ENCODE measurements at regions not wholly inside any gene's neighbourhood (a gene's known extent, or its start where the extent isn't known, plus 50 kb on each side); places are given as distances from the start of the nearest gene placed in this dataset.

DNA sequence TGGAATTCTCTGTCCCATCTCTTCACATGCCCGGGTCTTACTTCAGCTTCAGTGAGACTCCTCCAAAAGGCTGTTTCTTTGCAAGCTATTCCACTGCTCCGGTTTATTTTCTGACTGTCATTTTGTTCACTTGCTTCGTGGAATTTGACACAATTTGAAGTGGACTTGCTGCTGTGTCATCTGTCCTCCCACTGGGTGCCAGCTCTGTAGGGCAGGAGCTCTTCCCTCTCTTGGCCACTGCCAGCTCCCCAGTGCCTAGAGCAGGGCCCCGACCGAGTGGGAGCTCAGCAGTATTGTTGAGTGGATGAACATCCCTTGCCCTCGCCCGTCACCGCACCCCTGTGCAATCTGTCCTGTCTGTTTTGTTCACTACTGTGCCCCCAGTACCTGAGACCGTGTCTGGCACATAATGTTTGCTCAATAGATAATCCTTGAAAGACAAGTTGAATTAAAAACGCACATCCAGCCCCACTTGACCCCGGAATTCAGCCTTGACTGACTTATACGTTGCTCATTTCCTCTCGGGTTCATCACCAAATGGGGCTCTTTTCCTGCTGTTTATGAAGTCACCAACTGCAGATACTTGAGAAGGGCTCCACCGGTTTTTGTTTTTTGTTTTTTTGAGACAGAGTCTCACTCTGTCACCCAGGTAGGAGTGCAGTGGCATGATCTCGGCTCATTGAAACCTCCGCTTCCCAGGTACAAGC is 170.3 kb upstream of the KCNG1 start:
- H3K36me3 ChIP-seq (ENCODE audit: control insufficient read depth, insufficient read depth, low read length), result no peaks in the 10 kb centered on the region
- H3K4me1 ChIP-seq (ENCODE audit: control insufficient read depth, insufficient read depth, low read length), result no peaks in the 10 kb centered on the region
- no peak overlapping the region for H3K9ac ChIP-seq (ENCODE audit: low read length)
- no peak overlapping the region for H3K4me3 ChIP-seq (ENCODE audit: low read length)
- H3K27me3 ChIP-seq (ENCODE audit: control insufficient read depth, insufficient read depth, low read length), result peaks cover 12% of the 10 kb centered on the region
- H3K9me3 ChIP-seq (ENCODE audit: control insufficient read depth, low read length), result no peaks in the 10 kb centered on the region

DNA sequence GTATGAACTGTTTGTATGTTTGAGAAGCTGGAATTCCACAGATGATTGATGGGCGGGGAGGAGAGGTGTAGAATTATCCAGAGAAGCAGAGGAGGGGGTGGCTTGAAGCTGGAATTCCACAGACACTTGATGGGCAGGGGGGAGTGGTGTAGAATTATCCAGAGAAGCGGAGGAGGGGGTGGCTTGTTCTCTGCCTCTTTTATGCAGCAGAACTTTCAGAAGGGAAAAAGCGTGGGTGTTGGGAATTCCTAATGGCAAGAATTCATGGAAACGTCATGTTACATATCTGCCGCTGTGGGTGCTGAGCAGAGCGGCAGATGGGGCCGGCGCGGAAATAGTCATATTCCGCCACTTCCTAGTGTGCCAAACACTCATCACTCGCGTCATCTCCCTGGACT is 167.9 kb upstream of the KCNG1 start:
- no peak overlapping the region for H3K4me3 ChIP-seq (ENCODE audit: low read length)
- H3K4me1 ChIP-seq (ENCODE audit: control insufficient read depth, insufficient read depth, low read length), result no peaks in the 10 kb centered on the region
- no peak overlapping the region for H3K9ac ChIP-seq (ENCODE audit: low read length)
- peaks cover 5% of the 10 kb centered on the region for H3K27me3 ChIP-seq (ENCODE audit: control insufficient read depth, insufficient read depth, low read length)
- no peaks in the 10 kb centered on the region for H3K36me3 ChIP-seq (ENCODE audit: control insufficient read depth, insufficient read depth, low read length)
- no peaks in the 10 kb centered on the region for H3K9me3 ChIP-seq (ENCODE audit: control insufficient read depth, low read length)

DNA sequence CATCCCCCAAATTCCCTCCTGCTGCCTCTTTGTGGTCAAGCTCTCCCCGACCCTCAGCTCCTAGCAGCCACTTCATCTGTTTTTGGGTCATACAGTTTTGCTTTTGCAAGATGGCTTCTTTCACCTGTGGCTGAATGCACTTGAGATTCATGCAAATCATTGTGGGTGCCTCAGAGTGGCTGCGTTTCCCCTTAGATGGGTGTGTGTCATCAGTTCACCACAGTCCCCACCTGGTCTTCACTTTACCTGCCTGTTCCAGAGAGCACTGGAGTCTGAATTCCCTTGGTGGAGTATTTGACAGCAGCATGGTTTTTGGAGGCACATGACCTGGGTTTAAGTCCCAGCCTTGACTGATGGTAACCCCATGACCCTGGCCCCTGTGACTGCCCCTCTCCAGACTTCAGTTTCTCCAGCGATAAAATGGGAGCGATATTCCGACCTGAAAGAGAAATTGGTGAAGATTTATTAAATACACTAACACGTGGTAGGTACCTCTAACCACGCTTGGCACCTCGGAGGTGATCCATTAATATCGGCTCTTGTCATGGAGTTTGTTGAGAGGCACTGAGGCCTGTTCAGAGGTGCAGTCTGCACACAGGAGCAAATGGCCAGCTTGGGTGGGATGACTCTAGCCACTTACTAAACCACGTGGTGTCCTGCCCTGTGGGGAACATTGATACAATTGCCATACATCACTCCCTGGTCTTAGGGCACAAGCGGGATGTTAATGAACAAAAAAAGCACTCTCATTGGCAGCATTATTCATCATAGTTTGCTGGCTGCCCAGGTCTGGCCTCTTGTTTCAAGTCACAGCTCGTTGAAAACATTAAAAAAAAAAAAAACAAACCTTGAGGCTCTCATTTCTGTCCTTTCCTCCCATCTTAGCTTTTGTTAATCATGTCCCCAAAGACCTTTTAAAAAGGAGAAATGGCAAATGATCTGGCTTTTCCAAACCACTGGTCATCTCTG is 167.2 kb upstream of the KCNG1 start:
- Histone ChIP-seq H3K4me1 (ENCODE audit: control insufficient read depth, insufficient read depth, low read length) (no peaks in the 10 kb centered on the region), H3K36me3 (ENCODE audit: control insufficient read depth, insufficient read depth, low read length) (no peaks in the 10 kb centered on the region), H3K27me3 (ENCODE audit: control insufficient read depth, insufficient read depth, low read length) (peaks cover 5% of the 10 kb centered on the region), H3K4me3 (ENCODE audit: low read length) (no peak overlapping the region), H3K9me3 (ENCODE audit: control insufficient read depth, low read length) (no peaks in the 10 kb centered on the region), H3K9ac (ENCODE audit: low read length) (no peak overlapping the region)

DNA sequence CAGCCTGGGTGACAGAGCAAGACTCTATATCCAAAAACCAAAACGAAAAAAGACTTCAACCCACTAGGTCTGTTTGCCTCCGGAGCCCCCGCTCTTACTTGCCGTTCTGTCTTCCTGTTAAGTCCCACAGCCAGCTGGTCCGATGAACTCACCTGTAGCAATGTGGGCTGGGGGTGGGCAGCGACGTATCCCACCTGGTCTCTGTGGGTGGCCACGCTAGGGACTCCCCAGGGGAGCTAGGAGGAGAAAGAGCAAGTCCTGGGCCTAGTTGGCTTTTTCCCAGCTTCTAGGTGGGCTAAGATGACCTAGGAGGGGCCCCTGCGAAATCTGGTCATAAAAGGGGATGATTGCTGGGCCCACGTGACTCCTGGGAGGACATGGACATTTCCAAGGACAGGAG is 166.0 kb upstream of the KCNG1 start:
- Histone ChIP-seq H3K4me3 (ENCODE audit: low read length) (no peak overlapping the region), H3K36me3 (ENCODE audit: control insufficient read depth, insufficient read depth, low read length) (no peaks in the 10 kb centered on the region), H3K9ac (ENCODE audit: low read length) (no peak overlapping the region), H3K27me3 (ENCODE audit: control insufficient read depth, insufficient read depth, low read length) (peaks cover 5% of the 10 kb centered on the region), H3K4me1 (ENCODE audit: control insufficient read depth, insufficient read depth, low read length) (no peaks in the 10 kb centered on the region), H3K9me3 (ENCODE audit: control insufficient read depth, low read length) (no peaks in the 10 kb centered on the region)

GRCh38 chr20:51187261-51187660 is 164.4 kb upstream of the KCNG1 start:
- H3K4me3 ChIP-seq (ENCODE audit: low read length), result no peak overlapping the region
- no peaks in the 10 kb centered on the region for H3K36me3 ChIP-seq (ENCODE audit: control insufficient read depth, insufficient read depth, low read length)
- peaks cover 5% of the 10 kb centered on the region for H3K27me3 ChIP-seq (ENCODE audit: control insufficient read depth, insufficient read depth, low read length)
- H3K9me3 ChIP-seq (ENCODE audit: control insufficient read depth, low read length), result no peaks in the 10 kb centered on the region
- H3K4me1 ChIP-seq (ENCODE audit: control insufficient read depth, insufficient read depth, low read length), result no peaks in the 10 kb centered on the region
- H3K9ac ChIP-seq (ENCODE audit: low read length), result no peak overlapping the region

- no peak overlapping the region for H3K9ac ChIP-seq (ENCODE audit: low read length)
- H3K9me3 ChIP-seq (ENCODE audit: control insufficient read depth, low read length), result no peaks in the 10 kb centered on the region
- H3K4me1 ChIP-seq (ENCODE audit: control insufficient read depth, insufficient read depth, low read length), result no peaks in the 10 kb centered on the region
- H3K27me3 ChIP-seq (ENCODE audit: control insufficient read depth, insufficient read depth, low read length), result peaks cover 5% of the 10 kb centered on the region
- H3K4me3 ChIP-seq (ENCODE audit: low read length), result no peak overlapping the region
- no peaks in the 10 kb centered on the region for H3K36me3 ChIP-seq (ENCODE audit: control insufficient read depth, insufficient read depth, low read length)
Measured at GRCh38 chr20:51185861-51186260, 163.0 kb upstream of the KCNG1 start.

GRCh38 chr20:51185277-51185676 is 162.4 kb upstream of the KCNG1 start:
- Histone ChIP-seq H3K9ac (ENCODE audit: low read length) (no peak overlapping the region), H3K4me3 (ENCODE audit: low read length) (no peak overlapping the region), H3K9me3 (ENCODE audit: control insufficient read depth, low read length) (no peaks in the 10 kb centered on the region), H3K4me1 (ENCODE audit: control insufficient read depth, insufficient read depth, low read length) (no peaks in the 10 kb centered on the region), H3K27me3 (ENCODE audit: control insufficient read depth, insufficient read depth, low read length) (peaks cover 5% of the 10 kb centered on the region), H3K36me3 (ENCODE audit: control insufficient read depth, insufficient read depth, low read length) (no peaks in the 10 kb centered on the region)

GRCh38 chr20:51184289-51184688 is 161.4 kb upstream of the KCNG1 start:
- H3K9me3 ChIP-seq (ENCODE audit: control insufficient read depth, low read length), result no peaks in the 10 kb centered on the region
- H3K4me3 ChIP-seq (ENCODE audit: low read length), result no peak overlapping the region
- H3K4me1 ChIP-seq (ENCODE audit: control insufficient read depth, insufficient read depth, low read length), result no peaks in the 10 kb centered on the region
- no peak overlapping the region for H3K9ac ChIP-seq (ENCODE audit: low read length)
- H3K27me3 ChIP-seq (ENCODE audit: control insufficient read depth, insufficient read depth, low read length), result peaks cover 5% of the 10 kb centered on the region
- H3K36me3 ChIP-seq (ENCODE audit: control insufficient read depth, insufficient read depth, low read length), result no peaks in the 10 kb centered on the region

- H3K4me3 ChIP-seq (ENCODE audit: low read length), result no peak overlapping the region
- H3K9ac ChIP-seq (ENCODE audit: low read length), result no peak overlapping the region
- no peaks in the 10 kb centered on the region for H3K36me3 ChIP-seq (ENCODE audit: control insufficient read depth, insufficient read depth, low read length)
- H3K27me3 ChIP-seq (ENCODE audit: control insufficient read depth, insufficient read depth, low read length), result peaks cover 2% of the 10 kb centered on the region
- no peaks in the 10 kb centered on the region for H3K4me1 ChIP-seq (ENCODE audit: control insufficient read depth, insufficient read depth, low read length)
- no peaks in the 10 kb centered on the region for H3K9me3 ChIP-seq (ENCODE audit: control insufficient read depth, low read length)
Measured at GRCh38 chr20:51183451-51183850, 160.5 kb upstream of the KCNG1 start.

DNA sequence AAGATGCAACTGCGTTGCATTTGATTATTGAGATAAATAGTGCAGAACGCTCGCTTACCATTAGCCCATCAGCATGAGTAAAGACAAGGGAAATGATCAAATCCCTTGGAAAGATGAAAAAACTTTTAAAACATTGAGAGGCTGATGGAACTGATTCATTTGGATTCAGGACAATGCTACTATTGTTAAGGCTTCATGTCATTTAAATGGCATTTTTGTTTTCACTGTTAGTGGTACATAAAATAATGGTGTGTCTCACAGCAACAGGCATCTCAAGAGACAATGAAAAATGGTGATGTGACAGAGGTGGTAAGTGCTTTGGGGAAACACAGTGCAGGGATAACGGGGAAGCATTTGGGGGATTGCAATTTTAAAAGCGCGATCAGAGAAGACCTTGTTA is 159.7 kb upstream of the KCNG1 start:
- Histone ChIP-seq H3K36me3 (ENCODE audit: control insufficient read depth, insufficient read depth, low read length) (no peaks in the 10 kb centered on the region), H3K27me3 (ENCODE audit: control insufficient read depth, insufficient read depth, low read length) (no peaks in the 10 kb centered on the region), H3K4me1 (ENCODE audit: control insufficient read depth, insufficient read depth, low read length) (no peaks in the 10 kb centered on the region), H3K4me3 (ENCODE audit: low read length) (no peak overlapping the region), H3K9ac (ENCODE audit: low read length) (no peak overlapping the region), H3K9me3 (ENCODE audit: control insufficient read depth, low read length) (no peaks in the 10 kb centered on the region)

DNA sequence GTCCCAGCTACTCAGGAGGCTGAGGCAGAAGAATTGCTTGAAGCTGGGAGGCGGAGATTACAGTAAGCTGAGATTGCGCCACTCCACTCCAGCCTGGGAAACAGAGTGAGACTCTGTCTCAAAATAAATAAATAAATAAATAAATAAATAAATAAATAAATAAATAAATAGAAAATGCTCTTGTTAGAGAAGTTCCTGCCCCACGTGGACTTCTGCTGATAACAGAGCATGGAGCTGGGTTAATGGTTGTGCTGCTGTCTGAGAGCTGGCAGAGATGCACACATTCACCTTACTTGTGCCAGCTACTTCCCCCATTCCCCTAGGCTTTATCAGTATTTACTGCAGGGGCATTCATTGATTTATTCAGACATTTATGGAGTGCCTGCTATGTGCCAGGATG is 155.2 kb upstream of the KCNG1 start:
- Histone ChIP-seq H3K4me3 (ENCODE audit: low read length) (no peak overlapping the region), H3K27me3 (ENCODE audit: control insufficient read depth, insufficient read depth, low read length) (no peaks in the 10 kb centered on the region), H3K4me1 (ENCODE audit: control insufficient read depth, insufficient read depth, low read length) (no peaks in the 10 kb centered on the region), H3K9me3 (ENCODE audit: control insufficient read depth, low read length) (no peaks in the 10 kb centered on the region), H3K9ac (ENCODE audit: low read length) (no peak overlapping the region), H3K36me3 (ENCODE audit: control insufficient read depth, insufficient read depth, low read length) (no peaks in the 10 kb centered on the region)

DNA sequence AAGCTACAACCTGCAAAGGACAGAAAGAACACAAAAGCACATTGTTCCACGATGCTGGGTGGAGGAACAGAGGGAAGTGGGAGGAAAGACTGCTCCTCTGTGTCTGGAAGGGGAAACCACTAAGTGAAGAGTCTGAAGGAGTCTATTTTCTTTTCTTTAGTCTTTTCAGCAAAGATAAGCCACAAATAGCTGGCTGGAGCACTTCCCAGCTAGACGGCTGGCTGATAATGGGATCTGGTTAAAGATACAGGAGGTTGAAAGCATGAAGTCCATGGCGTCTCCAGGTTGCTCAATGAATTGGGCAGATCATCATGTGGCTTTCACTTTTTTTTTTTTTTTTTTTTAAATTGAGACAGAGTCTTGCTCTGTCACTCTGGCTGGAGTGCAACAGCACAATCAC is 154.0 kb upstream of the KCNG1 start:
- Histone ChIP-seq H3K36me3 (ENCODE audit: control insufficient read depth, insufficient read depth, low read length) (no peaks in the 10 kb centered on the region), H3K4me3 (ENCODE audit: low read length) (no peak overlapping the region), H3K9me3 (ENCODE audit: control insufficient read depth, low read length) (no peaks in the 10 kb centered on the region), H3K4me1 (ENCODE audit: control insufficient read depth, insufficient read depth, low read length) (no peaks in the 10 kb centered on the region), H3K9ac (ENCODE audit: low read length) (no peak overlapping the region), H3K27me3 (ENCODE audit: control insufficient read depth, insufficient read depth, low read length) (no peaks in the 10 kb centered on the region)

Measured in mucosa of stomach (tissue), 1 donor.